NCI-H2029 treated with DMSO at 0.1 percent for 48 hours (cell line): ENCODE measurements at regions not wholly inside any gene's neighbourhood (a gene's known extent, or its start where the extent isn't known, plus 50 kb on each side); places are given as distances from the start of the nearest gene placed in this dataset.
"Not testable (repeated sequence)": the region's sequence is repeated elsewhere in the genome, so short reads cannot be mapped to it uniquely, and the experiment has no call there.

Experiments used
- DNase-seq: peaks from one replicate; lab custom pipeline; 2025; lab: John Stamatoyannopoulos, UW

GRCh38 chr1:30378991-30379581 is 344.3 kb downstream of the MATN1 start:
- no peak for DNase-seq

- DNase-seq, result no peak
These were observed 345.3 kb downstream of the MATN1 start for GRCh38 chr1:30378003-30378596.

DNA sequence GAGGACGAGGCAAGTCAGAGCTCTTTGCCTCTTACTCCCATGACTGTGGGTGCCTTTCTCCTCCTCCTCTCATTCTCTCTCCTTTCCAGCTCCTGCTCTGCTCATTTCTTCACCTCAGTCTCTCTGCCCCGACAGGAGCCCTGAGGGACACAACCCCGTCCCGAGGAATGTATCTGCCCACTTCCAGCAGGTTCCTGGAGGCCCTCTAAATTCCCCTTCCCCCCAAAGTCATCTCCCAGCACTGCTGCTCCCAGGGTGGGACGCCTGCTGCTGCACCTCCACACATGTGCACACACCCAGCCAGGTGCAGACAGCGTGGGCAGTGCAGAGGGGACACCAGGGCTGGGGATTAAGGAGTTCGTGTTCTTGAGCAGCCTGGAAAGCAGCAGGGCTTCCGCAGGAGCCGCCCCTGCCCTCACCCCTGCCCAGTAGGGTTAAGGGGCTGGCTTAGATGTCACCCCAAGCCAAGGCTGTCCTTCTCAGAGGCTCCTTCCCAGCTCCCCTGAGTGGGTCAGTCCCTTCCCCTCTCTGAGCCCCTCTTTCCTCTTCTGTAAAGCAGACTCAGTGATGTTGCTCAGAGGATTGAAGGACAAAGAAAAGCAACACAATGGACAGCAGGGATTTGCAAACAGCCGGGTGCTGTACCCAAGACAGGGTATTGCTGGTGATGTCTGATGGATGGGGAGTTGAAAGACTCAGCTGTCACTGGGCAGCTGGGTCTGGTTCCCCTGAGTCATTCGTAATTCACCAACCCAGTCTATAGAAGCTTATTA is 346.0 kb downstream of the MATN1 start:
- no peak for DNase-seq

DNA sequence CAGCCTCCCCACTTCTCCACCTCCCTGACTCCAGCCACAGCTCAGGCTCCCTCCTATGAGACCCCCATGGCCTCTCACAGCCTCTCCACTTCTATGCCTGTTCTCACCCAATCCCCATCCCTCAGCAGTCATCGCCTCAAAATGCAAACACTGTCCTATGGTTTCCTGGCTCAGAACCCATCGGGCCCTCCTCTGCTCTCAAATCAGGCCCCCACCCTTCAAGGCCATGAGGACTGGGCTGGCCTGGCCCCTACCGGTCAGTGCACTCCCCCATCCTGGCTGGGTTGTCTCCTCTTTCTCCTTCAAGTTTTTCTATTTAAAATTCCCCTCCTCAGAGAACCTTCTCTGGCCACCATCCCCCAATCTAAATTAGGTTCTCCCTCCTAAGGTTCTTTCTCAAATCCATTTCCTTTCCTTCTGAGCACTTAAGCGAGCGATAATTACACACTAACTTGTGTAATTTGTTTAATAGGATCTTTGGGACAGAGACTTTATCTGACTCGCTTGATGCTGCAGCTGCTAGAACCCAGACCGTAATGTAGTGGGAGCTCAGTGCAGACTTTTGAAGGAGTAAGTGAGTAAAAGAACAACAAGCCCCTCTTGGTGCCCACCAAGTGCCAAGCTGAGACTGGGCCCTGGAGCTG is 347.2 kb downstream of the MATN1 start:
- DNase-seq, result no peak

GRCh38 chr1:30375156-30375555 is 348.2 kb downstream of the MATN1 start:
- no peak for DNase-seq

GRCh38 chr1:30374400-30375070 is 348.9 kb downstream of the MATN1 start:
- no peak for DNase-seq

DNA sequence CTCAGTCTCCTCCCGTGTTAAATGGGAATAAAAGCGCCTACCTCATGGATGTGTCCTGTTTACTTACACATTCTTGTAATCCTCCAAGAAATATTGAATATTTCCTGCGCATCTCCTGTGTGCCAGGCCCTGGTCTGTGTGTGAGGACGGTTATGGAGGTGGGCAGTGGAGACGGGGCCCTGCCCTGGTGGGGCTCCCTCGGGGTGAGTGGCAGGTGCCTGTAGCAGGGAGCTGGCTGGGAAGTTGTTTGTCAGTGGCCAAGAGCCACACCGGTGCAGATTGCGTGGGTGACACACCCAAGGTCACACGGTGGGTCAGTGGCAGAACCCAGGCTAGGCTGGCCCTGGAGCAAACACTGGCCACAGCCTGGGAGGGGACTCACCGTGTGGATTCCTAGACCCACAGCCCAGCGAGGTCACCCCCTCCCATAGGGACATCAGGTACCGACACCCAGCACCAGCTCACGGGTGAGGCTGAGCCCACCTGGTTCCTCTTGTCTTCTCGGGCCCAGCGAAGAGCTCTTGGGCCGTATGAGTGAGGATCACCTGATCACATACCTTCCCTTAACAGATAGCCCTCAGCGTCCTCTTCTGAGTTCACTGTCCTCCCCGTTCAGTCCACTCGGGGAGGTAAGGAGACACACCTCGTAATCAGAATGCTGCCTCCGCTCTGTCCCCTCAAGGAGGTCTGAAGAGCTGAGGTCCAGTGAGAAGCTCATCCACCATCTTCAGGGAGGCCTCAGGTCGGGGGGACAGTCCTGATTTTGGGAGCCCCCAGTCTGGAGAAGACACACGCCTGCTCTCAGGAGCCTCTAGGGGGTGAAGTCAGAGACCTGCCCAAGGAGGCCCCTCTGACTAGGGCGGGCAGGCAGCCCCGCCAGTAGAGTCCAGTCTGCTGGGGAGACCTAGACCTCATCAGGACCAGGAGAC is 349.6 kb downstream of the MATN1 start:
- no peak for DNase-seq

DNA sequence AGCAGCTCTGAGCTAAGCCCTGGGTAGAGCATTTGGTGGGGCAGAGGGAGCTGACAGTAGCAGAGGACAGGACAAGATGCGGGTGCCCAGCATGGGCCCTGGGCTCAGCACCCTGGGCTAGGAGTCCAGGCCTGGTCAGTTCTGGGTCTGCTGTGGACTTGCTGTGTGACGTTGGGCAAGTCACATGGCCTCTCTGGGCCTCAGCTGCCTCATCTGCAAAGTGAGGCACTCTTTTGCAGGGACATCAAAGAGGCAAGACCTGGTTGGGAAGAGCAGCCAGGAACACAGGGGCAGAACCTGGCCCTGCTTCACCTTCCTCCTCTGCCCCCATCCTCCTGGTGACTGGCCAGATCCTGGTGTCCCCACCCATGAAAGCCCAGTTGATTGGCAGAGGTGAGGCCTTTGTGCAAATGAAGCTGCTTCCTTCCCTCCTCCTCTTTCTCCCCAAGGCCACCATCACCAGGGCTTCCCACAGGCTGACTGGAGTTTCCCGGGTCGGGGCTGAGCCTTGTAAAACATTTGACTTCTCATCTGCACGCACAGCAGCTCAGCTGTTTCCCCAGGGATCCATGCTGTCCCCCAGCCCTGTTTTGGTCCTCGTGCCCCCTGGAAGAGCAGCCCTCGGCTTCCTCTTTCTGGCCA is 350.5 kb downstream of the MATN1 start:
- DNase-seq, result no peak

DNA sequence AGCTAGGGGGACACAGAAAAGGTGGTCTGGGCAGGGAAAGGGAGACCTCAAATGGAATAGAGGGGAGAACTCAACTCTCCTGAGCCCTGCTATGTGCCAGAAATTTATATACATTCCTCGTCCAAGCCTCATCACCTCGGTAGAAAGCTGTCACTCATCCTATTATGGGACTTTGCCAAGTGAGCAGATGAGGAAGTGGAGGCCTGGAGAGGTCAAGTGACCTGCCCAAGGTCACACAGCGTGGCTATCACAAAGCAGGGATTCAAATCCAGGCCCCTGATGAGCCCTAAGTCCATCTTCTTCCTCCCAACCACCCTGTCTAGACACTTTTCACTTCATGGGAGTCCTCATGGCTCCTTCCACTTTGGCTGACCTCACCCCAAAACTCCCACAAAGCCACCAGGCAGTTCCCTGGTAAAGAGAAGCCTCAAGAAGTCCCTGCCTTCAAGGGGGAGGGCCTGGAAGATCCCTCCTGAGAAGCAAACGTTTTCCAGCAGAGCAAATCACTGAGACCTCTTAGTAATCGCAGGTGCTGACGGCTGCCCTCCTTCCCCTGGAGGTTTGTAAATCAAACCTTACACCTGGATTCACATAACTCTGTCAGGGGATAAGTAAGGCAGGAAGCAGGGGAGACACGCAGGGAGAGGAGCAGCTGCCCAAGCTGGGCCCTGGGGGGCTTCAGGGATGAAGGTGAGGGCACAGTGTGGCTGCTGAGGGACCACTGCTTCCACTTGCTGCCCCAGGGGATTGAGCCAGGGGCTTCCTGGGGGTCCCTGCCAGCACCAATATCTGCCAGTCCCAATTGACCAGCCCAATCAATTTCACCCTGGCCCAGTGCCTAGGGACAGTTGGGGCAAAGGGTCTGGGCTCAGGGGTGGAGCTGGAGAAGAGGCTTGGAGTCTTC is 351.2 kb downstream of the MATN1 start:
- no peak for DNase-seq

- no peak for DNase-seq
These were observed 352.1 kb downstream of the MATN1 start for GRCh38 chr1:30371179-30371788.

DNA sequence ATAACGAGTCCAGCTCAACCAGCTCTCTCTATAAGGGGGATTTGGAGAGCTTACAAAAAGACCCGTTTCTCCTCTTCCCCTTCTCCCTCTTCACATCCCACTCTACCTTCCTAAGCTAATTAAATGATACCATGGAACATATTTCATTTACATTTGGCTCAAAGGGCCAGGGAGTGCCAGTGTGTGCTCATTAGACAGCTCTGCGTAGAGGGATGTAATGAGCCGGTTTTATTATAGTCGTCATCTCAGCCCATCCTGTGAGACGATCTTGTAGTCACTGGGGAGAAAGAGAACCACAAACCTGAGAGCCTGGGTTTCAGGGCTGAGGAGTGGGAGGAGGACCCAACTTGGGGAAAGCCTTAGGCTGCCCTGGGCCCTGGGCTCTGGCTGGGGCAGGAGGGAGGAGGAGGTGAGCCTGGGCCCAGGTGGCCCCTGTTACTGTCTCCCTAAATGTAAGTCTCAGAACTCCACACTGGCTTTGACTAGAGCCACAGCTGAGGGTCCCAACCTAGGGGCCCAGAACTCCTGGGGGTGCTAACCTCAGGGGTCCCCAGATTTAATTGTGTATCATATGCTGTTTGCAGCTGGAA is 354.6 kb downstream of the MATN1 start:
- no peak for DNase-seq

DNA sequence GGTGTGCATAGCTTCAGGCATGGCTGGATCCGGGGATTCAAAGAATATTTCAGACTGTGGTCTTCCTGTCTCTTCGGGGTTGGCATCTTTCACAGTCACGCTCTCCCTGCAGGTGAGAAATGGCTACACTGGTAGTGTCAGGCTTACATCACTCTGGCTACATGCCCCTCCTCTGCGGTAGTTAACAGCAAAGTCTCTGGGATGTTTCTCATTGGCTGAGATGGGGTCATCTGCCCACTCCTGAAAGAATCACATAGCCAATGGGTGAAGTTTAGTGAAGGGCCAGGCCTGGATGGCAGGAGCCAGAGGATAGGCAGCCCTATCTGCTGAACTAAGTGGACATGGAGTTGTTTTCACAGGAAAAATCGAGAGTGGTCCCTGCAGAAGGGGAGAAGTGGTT is 356.5 kb downstream of the MATN1 start:
- DNase-seq, result no peak

DNA sequence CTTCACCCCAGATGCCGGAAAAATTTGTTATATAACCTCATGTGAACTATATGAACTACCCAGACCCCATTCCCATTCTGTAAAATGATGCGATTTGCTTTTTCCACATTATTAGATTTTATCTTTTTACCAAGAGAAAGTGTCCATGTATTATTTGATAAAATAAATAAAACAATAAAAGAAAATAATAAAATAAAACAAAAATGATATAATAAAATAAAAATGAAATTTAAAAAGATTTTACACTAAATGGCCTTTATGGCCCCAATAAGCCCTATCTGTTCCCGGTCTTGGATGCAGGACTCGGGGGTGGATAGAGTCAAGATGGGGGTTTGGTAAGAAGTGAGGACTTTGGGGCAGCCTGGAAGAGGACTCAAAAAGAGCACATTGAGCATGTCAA is 357.2 kb downstream of the MATN1 start:
- DNase-seq, result no peak

GRCh38 chr1:30365596-30365995 is 357.8 kb downstream of the MATN1 start:
- DNase-seq, result no peak

DNA sequence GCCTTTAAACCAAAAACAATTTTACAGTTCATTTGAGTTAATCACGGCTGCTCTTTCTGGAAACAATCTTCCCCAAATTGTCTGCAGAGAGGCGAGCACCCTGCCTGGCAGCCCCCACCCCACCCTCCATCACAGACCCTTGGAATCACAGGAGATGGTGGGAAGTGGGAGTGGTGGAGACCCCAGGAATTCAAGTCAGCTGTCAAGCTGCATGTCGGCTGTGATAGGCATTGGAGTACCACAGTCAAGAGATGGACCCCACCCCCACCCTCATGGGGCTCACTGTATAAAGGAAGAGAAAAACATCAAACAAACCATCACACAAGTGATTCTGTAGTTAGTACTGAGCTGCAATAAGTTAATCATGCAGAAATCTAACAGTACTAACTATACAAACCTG is 360.4 kb downstream of the MATN1 start:
- DNase-seq, result no peak

DNA sequence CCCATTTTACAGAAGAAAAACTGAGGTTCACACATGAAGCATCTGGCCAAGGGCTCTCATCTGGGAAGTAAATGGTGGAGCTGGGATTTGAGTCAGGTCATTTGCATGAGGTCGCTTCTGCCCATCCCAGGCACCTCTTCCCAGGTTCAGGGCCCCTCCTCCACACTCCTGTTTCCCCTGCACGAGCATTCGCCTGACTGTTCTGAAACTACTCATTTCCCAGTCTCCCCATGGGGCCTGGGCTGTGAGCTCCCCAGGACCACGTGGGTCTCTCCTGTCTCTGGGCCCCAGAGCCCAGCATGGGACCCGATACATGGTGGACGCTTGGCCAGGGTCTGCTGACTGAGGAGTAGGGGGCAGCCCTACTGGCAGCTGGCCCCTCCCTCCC is 360.8 kb downstream of the MATN1 start:
- no peak for DNase-seq

GRCh38 chr1:30361890-30362602 is 361.3 kb downstream of the MATN1 start:
- DNase-seq, result not testable (repeated sequence)

- DNase-seq, result no peak
These were observed 362.6 kb downstream of the MATN1 start for GRCh38 chr1:30360753-30361152.
